ENCODE measurements at regions not wholly inside any gene's neighbourhood (a gene's known extent, or its start where the extent isn't known, plus 50 kb on each side); places are given as distances from the start of the nearest gene placed in this dataset.

GRCh38 chr5:110841137-110841536, 102.3 kb downstream of the SLC25A46 start:
- TF ChIP-seq CTCF (conservative IDR thresholded peaks at IDR 0.05; ENCODE audit: low read depth, low read length) (no peak), EZH2 (IDR thresholded peaks at IDR 0.05; ENCODE audit: low read length, unreplicated experiment) (no peak)
